ENCODE measurements at regions not wholly inside any gene's neighbourhood (a gene's known extent, or its start where the extent isn't known, plus 50 kb on each side); places are given as distances from the start of the nearest gene placed in this dataset.

DNA sequence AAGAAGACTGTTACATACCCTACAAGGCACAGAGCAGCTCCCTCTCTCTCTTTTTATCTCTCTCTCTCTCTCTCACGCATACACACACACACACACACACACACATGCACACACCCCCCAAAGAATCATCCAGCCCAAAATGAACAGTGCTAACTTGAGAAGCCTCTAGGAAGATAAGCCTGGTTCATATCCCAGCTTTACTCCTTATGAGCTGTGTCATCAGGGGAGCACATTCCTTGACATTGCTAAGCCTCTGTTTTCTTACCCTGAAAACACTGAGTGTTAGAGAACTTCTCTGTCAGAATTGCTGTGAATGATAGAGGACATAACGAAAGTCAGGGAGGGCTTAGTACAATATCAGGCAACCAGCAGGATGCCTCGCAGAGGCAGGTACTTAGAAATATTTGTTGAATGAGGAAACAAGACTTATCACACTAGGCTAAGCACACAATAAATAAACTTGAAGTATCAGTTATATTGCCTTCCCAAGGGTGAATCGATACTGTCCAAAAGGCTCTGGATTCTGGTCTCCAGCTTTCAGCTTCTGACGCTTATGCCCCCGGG is 725.6 kb upstream of the ID2 start:
- DNase-seq, result no peak

DNA sequence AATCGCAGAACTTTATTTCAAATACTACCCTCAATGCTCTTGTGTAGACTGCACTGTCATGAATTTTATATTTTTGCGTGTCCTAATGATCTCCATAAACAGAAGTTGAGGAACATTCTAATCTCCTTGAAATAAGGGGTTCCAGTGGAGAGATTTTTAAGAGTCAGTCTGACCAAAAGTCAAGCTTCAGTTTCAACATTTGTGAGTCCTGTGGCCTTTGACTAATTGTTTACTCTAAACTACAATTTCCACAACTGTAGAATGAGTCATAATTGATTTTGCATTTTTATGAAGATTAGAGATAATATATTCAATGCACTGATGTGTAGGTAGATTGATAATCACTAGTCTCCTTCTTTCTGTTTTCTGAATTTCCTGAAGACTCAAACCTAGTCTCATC is 720.3 kb upstream of the ID2 start:
- DNase-seq, result no peak

DNA sequence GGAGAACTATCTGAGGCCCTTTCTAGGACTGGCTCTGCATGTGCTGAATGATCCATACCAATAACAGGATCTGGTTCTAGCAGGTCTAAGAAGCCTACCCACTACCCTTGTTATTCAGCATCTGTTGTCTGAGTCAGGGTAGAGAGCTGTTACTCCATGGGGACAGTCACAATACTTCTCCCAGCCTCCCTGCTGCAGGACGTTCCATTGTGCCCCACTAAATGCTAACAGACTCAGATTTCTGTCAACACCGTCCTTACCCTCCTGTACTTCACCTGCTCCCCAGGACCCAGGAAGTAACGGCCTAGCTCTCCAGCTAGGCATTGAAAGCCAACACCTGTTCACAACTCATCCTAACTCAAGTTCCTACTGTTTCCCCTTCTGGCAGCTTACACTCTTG is 719.7 kb upstream of the ID2 start:
- no peak for DNase-seq

DNA sequence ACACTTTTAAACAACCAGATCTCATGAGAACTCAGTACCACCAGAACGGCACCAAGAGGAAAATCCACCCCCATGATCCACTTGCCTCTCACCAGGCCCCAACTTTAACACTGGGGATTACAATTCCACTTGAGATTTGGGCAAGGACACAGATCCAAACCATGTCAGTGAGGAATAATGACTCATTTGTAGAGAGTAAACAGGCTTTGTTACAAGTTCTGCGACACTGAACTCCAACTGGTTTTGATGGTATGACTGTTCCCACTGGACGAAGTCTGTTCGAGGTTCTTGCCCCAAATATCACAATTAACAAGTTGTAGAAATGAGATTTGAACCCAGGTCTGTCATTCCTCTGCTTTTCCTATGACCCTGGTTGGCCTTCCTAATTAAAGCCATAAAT is 718.1 kb upstream of the ID2 start:
- no peak for DNase-seq

DNA sequence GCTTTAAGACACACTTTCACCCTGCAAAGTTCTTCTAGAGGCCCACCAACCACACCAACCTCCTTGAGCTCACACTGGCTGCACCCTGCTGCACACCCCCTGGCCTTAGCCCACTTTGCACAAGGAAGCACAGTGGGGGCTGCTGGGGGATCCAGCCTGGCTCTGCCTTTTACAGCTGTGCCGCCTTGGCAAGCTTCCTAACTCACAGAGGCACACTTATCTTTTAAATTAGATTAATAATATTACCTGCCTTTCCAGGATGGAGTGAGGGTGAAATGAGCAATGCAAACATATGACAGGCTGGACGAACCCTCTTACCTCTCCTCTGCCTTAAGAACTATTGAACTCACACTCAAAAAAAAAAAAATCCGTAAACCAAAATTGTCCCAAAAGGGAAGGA is 715.8 kb upstream of the ID2 start:
- DNase-seq, result no peak

DNA sequence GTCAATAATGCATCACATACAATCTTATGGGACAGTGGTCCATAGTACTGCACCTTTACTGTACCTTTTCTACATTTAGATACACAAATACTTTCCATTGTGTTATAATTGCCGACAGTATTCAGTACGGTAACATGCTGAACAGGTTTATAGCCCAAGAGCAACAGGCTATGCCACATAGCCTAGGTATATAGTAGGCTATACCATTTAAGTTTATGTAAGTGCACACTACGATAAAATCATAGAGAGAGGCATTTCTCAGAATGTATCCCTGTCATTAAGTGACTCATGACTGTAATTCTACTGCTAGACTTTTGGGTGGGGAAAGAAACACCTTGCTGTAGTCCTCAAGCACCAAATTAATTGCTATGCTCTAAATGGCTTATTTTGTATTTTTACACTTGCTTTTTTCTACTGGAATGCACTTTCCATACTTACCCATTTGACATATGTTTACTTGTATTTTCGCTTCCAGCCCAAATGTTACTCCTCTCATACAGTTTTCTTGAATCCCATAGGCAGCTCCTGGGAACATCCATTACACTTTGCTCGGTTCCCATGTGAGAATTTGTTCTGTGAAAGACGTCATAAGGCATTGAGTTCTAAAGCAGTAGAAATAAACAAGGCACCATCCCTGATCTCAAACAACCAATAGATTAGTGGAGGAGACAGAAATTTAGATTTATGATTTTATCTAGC is 714.0 kb upstream of the ID2 start:
- DNase-seq, result no peak

DNA sequence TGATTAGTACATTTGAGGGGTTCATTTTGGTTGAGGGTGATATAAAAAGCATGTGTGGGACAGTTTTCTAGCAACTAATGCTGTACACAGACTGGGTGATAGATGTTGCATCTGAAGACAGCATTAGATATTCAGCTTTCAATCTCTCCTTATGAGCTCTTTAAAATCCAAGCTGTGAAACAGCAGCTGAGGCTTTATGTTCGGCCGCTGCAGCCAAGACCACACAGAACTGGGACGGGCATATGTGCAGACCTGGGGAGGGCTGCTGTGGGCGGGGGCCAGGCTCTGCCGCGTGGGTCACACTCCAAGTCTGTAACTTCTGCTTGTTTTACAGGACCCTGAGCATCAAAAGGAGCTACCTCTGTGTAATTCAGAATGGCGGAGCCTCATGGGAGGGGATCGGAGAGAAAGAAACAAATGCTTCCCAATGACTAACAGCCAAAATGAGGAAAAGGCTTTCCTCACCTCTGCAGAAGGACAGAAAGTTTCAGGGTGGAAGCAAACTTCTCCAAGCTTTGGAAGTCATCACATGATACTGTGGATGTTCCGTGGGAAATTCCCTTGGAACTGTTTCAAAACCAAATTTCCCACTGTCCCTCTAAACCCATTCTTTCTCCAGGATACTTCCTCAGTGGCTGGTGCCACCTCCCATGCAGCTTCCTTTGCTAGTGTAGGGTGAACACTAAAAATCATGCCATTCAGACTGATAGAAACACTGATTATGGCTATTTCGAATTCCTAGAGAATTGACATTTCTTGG is 711.9 kb upstream of the ID2 start:
- DNase-seq, result no peak

DNA sequence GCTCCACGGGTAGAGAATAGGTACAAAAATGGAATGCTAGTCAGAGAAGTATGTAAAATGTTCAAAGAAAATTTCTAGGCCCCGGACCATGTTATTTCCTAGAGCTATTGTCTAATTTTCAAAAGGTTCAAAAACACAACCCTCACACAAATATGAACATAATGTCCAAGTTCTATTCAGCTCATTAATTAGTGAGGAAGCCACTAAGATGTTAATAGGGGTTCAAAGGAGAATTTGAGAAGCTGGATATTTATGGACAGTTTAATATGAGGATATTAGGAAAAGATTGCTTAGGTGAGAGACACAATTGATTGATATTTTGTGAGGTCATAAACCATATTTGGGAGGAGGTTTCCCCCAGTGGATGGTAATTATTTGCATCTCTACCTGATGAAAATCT is 710.6 kb upstream of the ID2 start:
- DNase-seq, result no peak

DNA sequence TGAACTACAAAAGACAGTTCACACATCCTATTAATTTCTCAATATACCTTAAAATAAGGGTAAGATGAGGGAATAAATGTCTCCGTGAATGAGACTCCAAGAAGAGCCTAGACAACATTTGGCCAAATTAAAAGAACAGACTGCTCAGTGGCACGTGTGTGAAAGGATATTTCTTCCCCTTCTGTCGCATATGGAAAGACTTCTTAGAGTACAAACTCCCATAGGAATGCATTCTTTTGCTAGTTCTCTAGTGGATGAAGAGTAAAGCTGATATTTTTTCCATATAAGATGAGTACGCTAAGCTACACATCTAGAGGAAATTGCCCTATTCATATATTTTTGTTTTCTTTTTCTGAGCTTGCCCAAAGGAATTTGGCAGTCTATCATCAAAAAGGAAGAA is 710.0 kb upstream of the ID2 start:
- DNase-seq, result no peak

DNA sequence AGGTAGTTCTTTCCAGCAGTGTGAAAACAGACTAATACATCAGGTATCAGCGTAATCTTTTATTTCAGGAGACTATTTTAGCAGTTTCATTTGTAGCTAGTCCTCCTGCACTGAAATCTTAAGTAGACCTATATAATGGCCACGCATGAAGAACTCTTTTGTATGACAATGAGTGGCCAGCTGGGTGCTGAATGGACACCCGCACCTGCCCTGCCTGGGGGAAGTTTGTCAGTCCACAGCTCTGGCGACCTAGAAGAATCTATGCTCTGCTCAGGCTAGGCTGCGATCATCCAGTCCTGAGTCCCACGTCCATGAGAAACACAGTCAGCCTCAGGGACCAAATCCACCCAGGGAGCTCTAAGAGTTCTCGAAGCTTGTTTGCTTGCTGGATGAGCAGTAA is 709.2 kb upstream of the ID2 start:
- no peak for DNase-seq

DNA sequence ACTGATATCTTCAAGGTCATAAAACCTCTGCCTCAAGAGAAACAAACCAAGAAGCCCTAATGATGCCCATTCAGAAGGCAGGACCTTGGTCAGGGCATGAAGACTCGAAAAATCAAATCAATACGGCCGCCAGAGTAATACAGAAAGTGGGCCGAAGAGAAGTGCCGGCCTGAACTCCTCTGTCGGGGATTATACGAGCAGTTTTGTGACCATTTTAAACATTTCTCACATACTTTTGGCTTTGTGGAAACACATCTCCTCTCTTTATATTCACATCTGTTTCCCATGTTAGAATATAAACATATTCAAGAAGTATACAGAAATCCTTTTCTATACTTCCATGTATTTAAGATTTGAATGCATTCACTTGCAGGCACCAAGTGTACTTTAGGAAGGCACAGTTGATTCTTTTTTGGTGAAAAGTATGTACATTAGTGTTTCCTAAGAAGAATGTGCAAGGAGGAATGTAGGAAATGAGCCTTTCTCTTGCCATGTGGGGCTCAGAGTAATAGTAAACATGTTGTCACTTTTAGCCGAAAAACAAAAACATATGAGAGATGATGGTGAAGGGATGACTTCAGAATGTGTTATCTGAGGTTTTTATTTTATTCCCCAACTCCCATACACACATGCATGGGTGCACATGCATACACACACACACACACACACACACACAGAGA is 707.9 kb upstream of the ID2 start:
- DNase-seq, result no peak

DNA sequence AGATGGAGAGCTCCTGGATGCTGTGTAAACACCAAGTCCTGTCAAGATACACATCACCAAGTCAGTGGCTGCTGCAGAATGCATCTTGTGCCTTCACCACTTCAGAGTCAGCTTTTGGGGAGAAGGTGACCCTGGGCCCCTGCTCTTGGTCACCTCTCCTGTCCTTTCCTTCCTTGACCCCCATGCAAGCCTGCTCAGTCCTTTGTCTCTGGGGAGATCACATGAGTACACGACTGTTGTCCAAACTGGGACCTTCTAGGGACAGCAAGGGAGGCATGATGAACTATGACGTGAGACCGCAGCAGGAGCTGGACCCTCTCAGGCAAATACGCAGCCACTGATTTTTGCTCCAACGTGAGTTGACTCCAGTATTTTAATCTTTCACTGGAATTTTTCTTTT is 706.9 kb upstream of the ID2 start:
- DNase-seq, result no peak

DNA sequence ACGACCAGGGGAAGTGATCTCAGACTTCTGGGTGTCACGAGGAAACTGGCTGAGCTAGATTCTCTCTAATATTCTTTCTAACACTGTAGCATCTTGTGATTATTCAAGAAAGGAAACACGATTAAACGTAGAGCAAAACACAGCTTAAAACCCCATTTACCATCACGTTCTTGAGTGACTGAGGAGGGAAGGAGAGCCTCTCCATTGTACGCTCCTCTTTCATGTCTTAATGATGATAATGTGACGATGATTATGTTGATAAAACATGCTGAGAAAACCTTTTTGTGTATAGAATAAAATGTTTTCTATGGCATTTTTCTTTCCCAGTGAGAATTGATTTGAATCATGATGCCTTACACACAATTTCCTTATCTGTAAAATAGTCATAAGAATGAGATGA is 705.6 kb upstream of the ID2 start:
- DNase-seq, result no peak

DNA sequence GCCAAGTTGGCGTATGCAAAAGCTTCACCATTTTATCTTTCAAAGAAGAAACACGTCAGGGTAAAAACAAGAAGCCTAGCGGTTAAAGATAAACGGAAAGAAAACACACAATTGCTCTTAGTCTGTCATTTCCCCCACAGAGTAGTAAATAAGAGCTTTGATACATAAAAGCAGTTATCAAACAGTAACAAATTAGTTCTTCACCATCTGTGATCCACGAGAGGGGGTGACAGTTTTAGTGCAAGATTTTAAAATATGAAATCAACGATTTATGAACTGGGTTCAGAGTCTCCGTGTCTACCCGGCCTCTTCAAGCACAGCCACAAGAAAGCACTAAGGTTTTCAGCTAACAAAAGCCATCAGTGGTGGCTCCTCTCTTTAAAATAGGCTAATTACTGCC is 703.9 kb upstream of the ID2 start:
- DNase-seq, result no peak

DNA sequence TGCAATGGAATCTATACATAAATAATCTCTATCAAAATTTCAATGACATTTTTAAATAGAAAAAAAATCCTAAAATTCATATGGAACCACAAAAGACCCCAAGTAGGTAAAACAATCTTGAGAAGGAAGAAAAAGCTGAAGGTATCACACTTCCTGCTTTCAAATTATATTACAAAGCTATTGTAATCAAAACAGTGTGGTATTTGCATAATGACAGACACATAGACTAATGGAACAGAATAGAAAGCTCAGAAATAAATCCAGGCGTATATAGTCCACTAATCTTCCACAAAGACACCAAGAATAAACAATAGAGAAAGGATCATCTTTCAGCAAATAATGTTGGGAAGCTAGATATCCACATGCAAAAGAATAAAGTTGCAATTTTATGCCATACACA is 699.8 kb upstream of the ID2 start:
- no peak for DNase-seq

DNA sequence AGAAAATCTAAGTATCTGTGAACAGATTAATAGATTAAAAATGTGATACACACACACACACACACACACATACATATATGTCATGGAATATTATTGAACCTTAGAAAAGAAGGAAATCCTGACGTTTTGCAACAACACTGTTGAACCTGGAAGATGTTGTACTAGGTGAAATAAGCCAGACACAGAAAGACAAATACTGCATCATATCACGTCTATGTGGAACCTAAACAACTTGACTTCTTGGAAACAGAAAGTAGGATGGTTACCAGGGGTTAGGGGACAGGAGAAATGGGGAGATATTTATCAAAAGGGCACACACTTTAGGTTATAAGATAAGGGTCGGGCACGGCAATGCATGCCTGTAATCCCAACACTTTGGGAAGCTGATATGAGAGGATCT is 698.4 kb upstream of the ID2 start:
- no peak for DNase-seq

DNA sequence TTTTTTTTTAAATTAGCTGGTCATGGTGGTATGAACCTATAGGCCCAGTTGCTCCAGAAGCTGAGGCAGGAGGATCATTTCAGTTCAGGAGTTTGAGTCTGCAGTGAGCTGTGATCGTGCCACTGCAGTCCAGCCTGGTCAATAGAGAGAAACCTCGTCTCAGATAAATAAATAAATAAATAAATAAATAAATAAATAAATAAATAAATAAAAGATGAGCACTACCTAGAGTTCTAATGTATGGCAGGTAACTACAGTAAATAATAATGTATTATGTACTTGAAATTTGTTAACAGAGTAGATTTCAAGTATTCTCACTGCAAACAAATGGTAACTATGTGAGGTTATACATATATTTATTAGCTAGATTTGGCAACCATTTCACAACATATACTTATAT is 697.9 kb upstream of the ID2 start:
- no peak for DNase-seq

DNA sequence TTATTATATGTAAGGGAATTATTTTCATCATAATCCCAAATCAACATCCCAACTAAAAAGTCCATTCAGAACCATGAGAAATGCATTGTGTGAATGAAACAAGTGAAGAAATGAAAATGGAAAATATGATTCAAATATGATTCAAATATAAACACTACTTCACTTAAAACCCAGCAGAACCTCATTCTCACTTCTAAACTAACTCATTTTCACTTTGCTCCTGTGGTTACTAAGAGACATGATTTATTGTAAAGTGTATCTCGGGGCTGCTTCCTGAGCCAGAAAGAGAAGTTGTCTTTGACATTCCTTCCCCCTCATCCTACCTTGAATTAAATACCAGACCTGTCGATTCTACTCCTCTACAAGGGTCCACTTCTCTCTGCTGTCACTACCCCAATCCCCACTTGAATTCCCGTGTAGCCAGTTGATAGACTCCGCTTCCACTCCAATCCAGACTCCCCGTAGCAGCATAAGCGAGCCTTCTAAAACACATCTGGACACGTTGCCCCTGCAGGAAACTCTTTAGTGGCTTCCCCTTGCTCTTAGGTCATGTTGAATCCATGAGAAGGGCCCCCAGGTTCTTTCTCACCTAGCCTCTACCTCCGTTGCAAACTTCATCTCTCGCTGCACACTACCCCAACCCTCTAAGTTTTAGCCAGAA is 697.0 kb upstream of the ID2 start:
- DNase-seq, result no peak

DNA sequence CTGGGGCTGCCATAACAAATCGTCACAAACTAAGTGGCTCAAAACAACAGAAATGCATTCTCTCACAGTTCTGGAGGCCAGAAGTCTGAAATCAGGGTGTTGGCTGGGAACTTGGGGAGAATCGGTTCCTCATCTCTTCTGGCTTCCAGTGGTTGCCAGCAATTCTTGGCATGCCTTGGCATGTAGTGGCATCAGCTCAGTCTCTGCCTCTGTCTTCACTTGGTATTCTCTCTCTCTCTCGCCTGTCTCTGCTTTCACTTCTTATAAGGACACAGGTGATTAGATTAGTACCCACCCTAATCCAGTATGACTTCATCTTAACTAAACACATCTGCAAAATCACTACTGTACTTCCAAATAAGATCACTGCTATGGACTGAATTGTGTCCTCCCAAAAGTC is 695.4 kb upstream of the ID2 start:
- no peak for DNase-seq

DNA sequence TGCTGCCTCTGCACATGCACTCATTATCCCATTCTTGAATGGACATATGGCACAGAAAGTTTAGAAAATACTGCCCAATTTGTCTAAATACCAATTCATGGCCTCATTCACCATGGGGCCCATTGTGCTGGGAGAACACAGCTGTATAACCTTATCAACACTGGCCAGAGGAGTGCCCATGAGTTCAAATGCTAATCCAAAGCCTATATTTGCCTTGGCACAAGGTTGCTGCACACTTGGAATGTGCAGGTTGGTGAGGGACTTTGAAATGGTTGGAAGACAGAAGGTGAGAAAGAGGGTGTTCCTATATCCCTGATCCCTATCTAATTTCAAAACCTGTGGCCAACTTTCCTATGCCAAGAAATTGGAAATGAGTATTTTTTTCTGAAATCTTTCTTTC is 693.9 kb upstream of the ID2 start:
- DNase-seq, result no peak

DNA sequence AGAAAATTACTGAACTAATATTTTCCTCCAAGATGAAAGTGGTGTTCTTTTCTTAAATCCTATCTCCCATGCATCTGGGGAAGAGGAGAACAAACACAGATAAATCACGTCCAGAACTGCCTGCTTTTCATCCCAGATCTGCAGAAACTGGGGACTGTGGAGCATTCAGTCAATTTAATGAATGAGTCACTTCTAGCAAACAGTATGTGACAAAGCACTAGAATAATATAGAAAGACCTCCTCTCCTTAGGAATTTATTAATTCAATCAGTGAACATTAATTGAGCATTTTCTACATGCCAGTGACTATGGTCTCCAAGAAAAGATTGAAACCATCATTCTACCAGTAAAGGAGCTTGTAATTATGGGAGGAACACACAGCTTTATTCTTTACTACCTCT is 693.4 kb upstream of the ID2 start:
- DNase-seq, result no peak

DNA sequence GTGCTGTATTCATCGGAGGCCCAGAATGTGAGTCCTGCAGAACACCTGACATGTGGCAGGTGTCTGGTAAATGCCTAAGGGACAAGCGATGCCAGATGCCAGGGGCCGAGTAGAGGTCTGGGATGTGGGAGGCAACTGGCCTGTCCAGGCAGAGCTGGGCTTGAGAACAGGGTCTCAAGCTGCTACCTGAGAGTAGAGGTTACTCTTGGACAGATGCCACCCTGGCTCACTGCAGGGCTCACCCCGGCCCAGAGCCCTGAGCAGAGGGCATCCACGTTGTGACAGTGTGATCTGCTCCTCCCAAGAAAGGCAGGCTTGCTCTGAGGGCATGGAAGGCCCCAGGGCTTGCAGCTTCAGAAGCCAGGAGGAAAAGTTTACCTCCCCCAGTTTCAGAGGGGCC is 692.0 kb upstream of the ID2 start:
- DNase-seq, result no peak
